ENCODE measurements at regions not wholly inside any gene's neighbourhood (a gene's known extent, or its start where the extent isn't known, plus 50 kb on each side); places are given as distances from the start of the nearest gene placed in this dataset.

GRCh38 chr2:153214337-153214736, 264.2 kb downstream of the RPRM start:
- no peak for TF ChIP-seq CTCF (IDR thresholded peaks at IDR 0.05)
- TF ChIP-seq POLR2AphosphoS5 (IDR thresholded peaks at IDR 0.05): no peak
